Chondrocyte (in vitro differentiated cells): ENCODE measurements at regions not wholly inside any gene's neighbourhood (a gene's known extent, or its start where the extent isn't known, plus 50 kb on each side); places are given as distances from the start of the nearest gene placed in this dataset.
A peak's percentile ranks its signal among the peaks of the same experiment; 100 is the strongest.

ENCODE experiments used
- DNase-seq: peaks from one replicate; pipeline ENCODE4 v3.0.0; 2021; ENCODE audit warnings: mixed read lengths, low spot score
- H3K27ac Mint-ChIP-seq: one replicate; pipeline ENCODE4 v1.8.0; 2021; ENCODE audit warnings: mild to moderate bottlenecking, moderate library complexity, mixed read lengths; ENCODE audit not compliant: unreplicated experiment
- H3K27me3 Mint-ChIP-seq: 2 replicates; pipeline ENCODE4 v1.8.0; 2021; ENCODE audit warnings: low read depth, mixed read lengths
- H3K36me3 Mint-ChIP-seq: 2 replicates; pipeline ENCODE4 v1.8.0; 2021; ENCODE audit warnings: low read depth, mixed read lengths
- H3K4me1 Mint-ChIP-seq: 2 replicates; pipeline ENCODE4 v1.8.0; 2021; ENCODE audit warnings: low read depth, mild to moderate bottlenecking, mixed read lengths
- H3K4me3 Mint-ChIP-seq: one replicate; pipeline ENCODE4 v1.8.0; 2021; ENCODE audit warnings: mild to moderate bottlenecking, moderate library complexity, mixed read lengths; ENCODE audit not compliant: unreplicated experiment
- H3K9me3 Mint-ChIP-seq: 2 replicates; pipeline ENCODE4 v1.8.0; 2021; ENCODE audit warnings: low read depth, mixed read lengths
- CTCF ChIP-seq: fragments of 200-600 bp; sonication (generic); IDR thresholded peaks from 2 replicates; pipeline ENCODE4 v1.5.0; 2021; ENCODE audit warnings: antibody characterized with exemption, mild to moderate bottlenecking, moderate library complexity

- Mint-ChIP-seq H3K27ac (no peak overlapping the region), H3K9me3 (peaks cover 3% of the 10 kb centered on the region), H3K36me3 (no peaks in the 10 kb centered on the region), H3K27me3 (no peaks in the 10 kb centered on the region), H3K4me1 (peaks cover 8% of the 10 kb centered on the region), H3K4me3 (no peak overlapping the region)
- no peak for DNase-seq
- TF ChIP-seq CTCF: no peak
These were observed 120.4 kb upstream of the KRR1 start for GRCh38 chr12:75631831-75632230.

- Mint-ChIP-seq H3K4me1 (no peaks in the 10 kb centered on the region), H3K27ac (no peak overlapping the region), H3K27me3 (no peaks in the 10 kb centered on the region), H3K36me3 (no peaks in the 10 kb centered on the region), H3K4me3 (no peak overlapping the region), H3K9me3 (peaks cover 3% of the 10 kb centered on the region)
- TF ChIP-seq CTCF: no peak
- DNase-seq: no peak
These were observed 118.7 kb upstream of the KRR1 start for GRCh38 chr12:75630091-75630490.

GRCh38 chr12:75628916-75629315, 117.5 kb upstream of the KRR1 start:
- Mint-ChIP-seq H3K27ac (no peak overlapping the region), H3K4me3 (no peak overlapping the region)
- no peak for TF ChIP-seq CTCF

GRCh38 chr12:75628511-75628910, 117.1 kb upstream of the KRR1 start:
- no peak for TF ChIP-seq CTCF
- peaks cover 5% of the 10 kb centered on the region for H3K9me3 Mint-ChIP-seq
- H3K36me3 Mint-ChIP-seq: no peaks in the 10 kb centered on the region
- no peak for DNase-seq
- no peaks in the 10 kb centered on the region for H3K27me3 Mint-ChIP-seq
- H3K4me1 Mint-ChIP-seq: peaks cover 7% of the 10 kb centered on the region
- no peak overlapping the region for H3K4me3 Mint-ChIP-seq
- H3K27ac Mint-ChIP-seq: no peak overlapping the region

More at GRCh38 chr12:75628916-75629315, 117.5 kb upstream of the KRR1 start:
- H3K9me3 Mint-ChIP-seq: peaks cover 3% of the 10 kb centered on the region
- H3K36me3 Mint-ChIP-seq: no peaks in the 10 kb centered on the region
- no peaks in the 10 kb centered on the region for H3K27me3 Mint-ChIP-seq
- peaks cover 3% of the 10 kb centered on the region for H3K4me1 Mint-ChIP-seq
- DNase-seq: no peak

GRCh38 chr12:75623631-75624154, 112.3 kb upstream of the KRR1 start:
- Mint-ChIP-seq H3K9me3 (peaks cover 3% of the 10 kb centered on the region), H3K4me1 (peaks cover 8% of the 10 kb centered on the region), H3K4me3 (no peak overlapping the region), H3K36me3 (peaks cover 1% of the 10 kb centered on the region), H3K27ac (no peak overlapping the region), H3K27me3 (no peaks in the 10 kb centered on the region)
- peak; percentile 75 for TF ChIP-seq CTCF
- no peak for DNase-seq
